ENCODE measurements at regions not wholly inside any gene's neighbourhood (a gene's known extent, or its start where the extent isn't known, plus 50 kb on each side); places are given as distances from the start of the nearest gene placed in this dataset.

- TF ChIP-seq CTCF (IDR thresholded peaks at IDR 0.05) = no peak
- TF ChIP-seq POLR2A (IDR thresholded peaks at IDR 0.05) = no peak
These were observed 84.3 kb downstream of the TEX29 start for GRCh38 chr13:111404746-111405145.

All from uterus (tissue), 2 donors.